ENCODE measurements at regions not wholly inside any gene's neighbourhood (a gene's known extent, or its start where the extent isn't known, plus 50 kb on each side); places are given as distances from the start of the nearest gene placed in this dataset.
"Not testable (repeated sequence)": the region's sequence is repeated elsewhere in the genome, so short reads cannot be mapped to it uniquely, and the experiment has no call there.

- H3K4me3 Mint-ChIP-seq = no peak overlapping the region
- Histone ChIP-seq H3K9me3 (ENCODE audit: control insufficient read depth, low read length) (no peaks in the 10 kb centered on the region), H3K4me3 (ENCODE audit: low read length) (no peak overlapping the region), H3K36me3 (ENCODE audit: control insufficient read depth, insufficient read depth, low read length) (no peaks in the 10 kb centered on the region), H3K27me3 (ENCODE audit: control insufficient read depth, insufficient read depth, low read length, poor library complexity, severe bottlenecking) (no peaks in the 10 kb centered on the region), H3K9ac (ENCODE audit: extremely low read depth, low read length, poor library complexity, severe bottlenecking) (no peak overlapping the region), H3K27ac (ENCODE audit: low read depth, low read length) (no peak overlapping the region), H3K4me1 (ENCODE audit: control insufficient read depth, insufficient read depth, low read length) (no peaks in the 10 kb centered on the region)
- H3K36me3 Mint-ChIP-seq (ENCODE audit: low read depth) = no peaks in the 10 kb centered on the region
- peaks cover 60% of the 10 kb centered on the region for H3K9me3 Mint-ChIP-seq
- no peak overlapping the region for H3K27ac Mint-ChIP-seq
- peak; percentile 58 for DNase-seq
- H3K4me1 Mint-ChIP-seq = no peaks in the 10 kb centered on the region
- no peak for TF ChIP-seq CTCF (conservative IDR thresholded peaks at IDR 0.05)
- no peaks in the 10 kb centered on the region for H3K27me3 Mint-ChIP-seq (ENCODE audit: insufficient read depth)
- 76% methylated on average over 15 of the region's 16 CpGs; no CpG with 5 or more reads in 1 of the 2 experiments for WGBS, 2 experiments (ENCODE audit: insufficient coverage in 1 of 2, insufficient read length in 1 of 2)
Measured at GRCh38 chrX:65971151-65971550, 68.7 kb downstream of the VSIG4 start.

- not testable (repeated sequence) for DNase-seq; H3K9me3 ChIP-seq (ENCODE audit: control insufficient read depth, low read length)
- WGBS, 2 experiments (ENCODE audit: insufficient coverage in 1 of 2, insufficient read length in 1 of 2) = 90% methylated on average over 1 of the region's 3 CpGs; no CpG with 5 or more reads in 1 of the 2 experiments
Measured at GRCh38 chrX:65967159-65967558, 72.7 kb downstream of the VSIG4 start.

GRCh38 chrX:65961714-65962113 is 78.2 kb downstream of the VSIG4 start:
- no peak for DNase-seq
- H3K9ac ChIP-seq (ENCODE audit: extremely low read depth, low read length, poor library complexity, severe bottlenecking) = no peak overlapping the region
- TF ChIP-seq CTCF (conservative IDR thresholded peaks at IDR 0.05) = no peak
- H3K27me3 Mint-ChIP-seq (ENCODE audit: insufficient read depth) = peaks cover 2% of the 10 kb centered on the region
- no peak overlapping the region for H3K27ac Mint-ChIP-seq
- H3K4me3 Mint-ChIP-seq = no peak overlapping the region
- no peaks in the 10 kb centered on the region for H3K9me3 ChIP-seq (ENCODE audit: control insufficient read depth, low read length)
- peaks cover 53% of the 10 kb centered on the region for H3K9me3 Mint-ChIP-seq
- H3K36me3 Mint-ChIP-seq (ENCODE audit: low read depth) = no peaks in the 10 kb centered on the region
- H3K4me1 ChIP-seq (ENCODE audit: control insufficient read depth, insufficient read depth, low read length) = no peaks in the 10 kb centered on the region
- H3K4me1 Mint-ChIP-seq = no peaks in the 10 kb centered on the region
- H3K36me3 ChIP-seq (ENCODE audit: control insufficient read depth, insufficient read depth, low read length) = no peaks in the 10 kb centered on the region
- no peaks in the 10 kb centered on the region for H3K27me3 ChIP-seq (ENCODE audit: control insufficient read depth, insufficient read depth, low read length, poor library complexity, severe bottlenecking)
- WGBS, 2 experiments (ENCODE audit: insufficient coverage in 1 of 2, insufficient read length in 1 of 2) = 100% methylated on average over 1 of the region's 2 CpGs; no CpG with 5 or more reads in 1 of the 2 experiments
- no peak overlapping the region for H3K4me3 ChIP-seq (ENCODE audit: low read length)
- H3K27ac ChIP-seq (ENCODE audit: low read depth, low read length) = no peak overlapping the region

More at GRCh38 chrX:65967159-65967558, 72.7 kb downstream of the VSIG4 start:
- not testable (repeated sequence) for H3K4me3 Mint-ChIP-seq; H3K4me3 ChIP-seq (ENCODE audit: low read length); H3K27me3 ChIP-seq (ENCODE audit: control insufficient read depth, insufficient read depth, low read length, poor library complexity, severe bottlenecking); H3K36me3 ChIP-seq (ENCODE audit: control insufficient read depth, insufficient read depth, low read length); H3K27ac ChIP-seq (ENCODE audit: low read depth, low read length); H3K27ac Mint-ChIP-seq; H3K4me1 Mint-ChIP-seq; H3K9ac ChIP-seq (ENCODE audit: extremely low read depth, low read length, poor library complexity, severe bottlenecking); H3K4me1 ChIP-seq (ENCODE audit: control insufficient read depth, insufficient read depth, low read length); H3K36me3 Mint-ChIP-seq (ENCODE audit: low read depth); H3K27me3 Mint-ChIP-seq (ENCODE audit: insufficient read depth)
- H3K9me3 Mint-ChIP-seq = peaks cover 59% of the 10 kb centered on the region

GRCh38 chrX:65948103-65948502 is 91.8 kb downstream of the VSIG4 start:
- Mint-ChIP-seq H3K9me3 (peaks cover 81% of the 10 kb centered on the region), H3K36me3 (ENCODE audit: low read depth) (no peaks in the 10 kb centered on the region), H3K4me3 (no peak overlapping the region), H3K27ac (no peak overlapping the region), H3K27me3 (ENCODE audit: insufficient read depth) (peaks cover 10% of the 10 kb centered on the region), H3K4me1 (no peaks in the 10 kb centered on the region)
- no CpG with 5 or more reads among the region's 1 CpG for WGBS, 2 experiments (ENCODE audit: insufficient coverage in 1 of 2, insufficient read length in 1 of 2)
- no peak for DNase-seq
- H3K36me3 ChIP-seq (ENCODE audit: control insufficient read depth, insufficient read depth, low read length) = no peaks in the 10 kb centered on the region
- no peak overlapping the region for H3K27ac ChIP-seq (ENCODE audit: low read depth, low read length)
- H3K9ac ChIP-seq (ENCODE audit: extremely low read depth, low read length, poor library complexity, severe bottlenecking) = no peak overlapping the region
- no peaks in the 10 kb centered on the region for H3K27me3 ChIP-seq (ENCODE audit: control insufficient read depth, insufficient read depth, low read length, poor library complexity, severe bottlenecking)
- H3K4me1 ChIP-seq (ENCODE audit: control insufficient read depth, insufficient read depth, low read length) = no peaks in the 10 kb centered on the region
- no peak overlapping the region for H3K4me3 ChIP-seq (ENCODE audit: low read length)
- peaks cover 2% of the 10 kb centered on the region for H3K9me3 ChIP-seq (ENCODE audit: control insufficient read depth, low read length)
- no peak for TF ChIP-seq CTCF (conservative IDR thresholded peaks at IDR 0.05)

Data from endodermal cell (in vitro differentiated cells).